Umbilical cord (tissue), 1 donor: ENCODE measurements at regions not wholly inside any gene's neighbourhood (a gene's known extent, or its start where the extent isn't known, plus 50 kb on each side); places are given as distances from the start of the nearest gene placed in this dataset.

Source experiments
- DNase-seq: peaks from one replicate; pipeline ENCODE4 v3.0.0-alpha.2; 2015; ENCODE audit warnings: low spot score

DNA sequence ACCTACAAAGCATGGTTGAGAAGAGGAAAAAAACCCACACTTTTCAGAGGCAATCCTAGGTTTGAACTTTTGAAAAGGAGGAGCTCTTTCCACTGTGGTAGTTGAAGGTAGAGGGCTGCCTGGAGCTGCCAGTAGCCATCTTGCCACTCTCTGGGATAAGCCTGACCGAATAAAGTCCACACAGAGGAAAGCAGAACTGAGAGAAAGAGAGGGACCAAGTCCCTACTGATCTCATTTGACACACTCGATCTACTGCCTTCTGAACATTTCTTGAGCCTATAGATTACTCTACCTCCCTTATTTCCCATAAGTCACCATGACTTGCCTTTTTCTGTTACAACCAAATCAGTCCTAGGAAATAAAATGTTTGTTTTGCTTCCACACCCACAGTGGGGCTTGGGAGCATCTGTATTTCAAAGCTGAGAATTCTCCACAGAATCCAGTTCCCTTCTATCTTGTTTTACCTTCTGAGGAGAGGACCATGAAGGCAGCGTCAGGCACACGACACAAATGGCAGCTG, 147.0 kb upstream of the PTPRK start:
- DNase-seq, result no peak

DNA sequence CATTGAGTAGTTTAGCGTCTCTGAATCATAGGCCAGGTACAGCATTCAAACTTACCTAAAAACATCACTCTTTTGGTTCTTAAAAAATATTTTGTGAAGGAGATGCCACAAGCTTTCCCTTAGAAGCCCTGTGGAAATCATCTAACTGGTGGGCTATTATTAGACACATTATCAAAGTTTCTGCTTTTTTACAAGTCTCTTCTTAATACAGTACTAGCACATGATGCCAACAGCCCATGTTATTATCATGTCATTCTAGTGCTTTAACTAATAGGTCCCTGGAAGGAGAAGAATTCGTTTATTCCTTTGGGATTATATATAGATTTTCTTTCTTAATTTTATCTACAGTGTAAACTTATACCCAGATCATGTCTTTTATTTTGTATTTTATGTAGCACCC, 146.0 kb upstream of the PTPRK start:
- DNase-seq, result no peak

DNA sequence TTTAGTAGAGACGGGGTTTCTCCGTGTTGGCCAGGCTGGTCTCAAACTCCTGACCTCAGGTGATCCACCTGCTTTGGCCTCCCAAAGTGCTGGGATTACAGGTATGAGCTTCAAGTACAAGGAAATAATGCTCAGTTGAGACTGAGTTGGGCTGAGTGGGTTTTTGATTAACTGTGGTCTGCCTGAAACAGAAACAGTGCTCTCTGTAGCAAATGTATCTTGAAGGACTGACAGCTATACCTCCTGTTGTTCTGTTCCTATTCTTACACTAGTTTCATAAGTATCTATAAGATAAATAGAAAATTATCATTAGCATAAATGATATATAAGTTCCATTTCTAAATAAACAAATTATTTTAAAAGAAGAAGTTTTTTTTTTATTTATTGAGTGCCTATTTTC, 142.8 kb upstream of the PTPRK start:
- DNase-seq, result no peak

DNA sequence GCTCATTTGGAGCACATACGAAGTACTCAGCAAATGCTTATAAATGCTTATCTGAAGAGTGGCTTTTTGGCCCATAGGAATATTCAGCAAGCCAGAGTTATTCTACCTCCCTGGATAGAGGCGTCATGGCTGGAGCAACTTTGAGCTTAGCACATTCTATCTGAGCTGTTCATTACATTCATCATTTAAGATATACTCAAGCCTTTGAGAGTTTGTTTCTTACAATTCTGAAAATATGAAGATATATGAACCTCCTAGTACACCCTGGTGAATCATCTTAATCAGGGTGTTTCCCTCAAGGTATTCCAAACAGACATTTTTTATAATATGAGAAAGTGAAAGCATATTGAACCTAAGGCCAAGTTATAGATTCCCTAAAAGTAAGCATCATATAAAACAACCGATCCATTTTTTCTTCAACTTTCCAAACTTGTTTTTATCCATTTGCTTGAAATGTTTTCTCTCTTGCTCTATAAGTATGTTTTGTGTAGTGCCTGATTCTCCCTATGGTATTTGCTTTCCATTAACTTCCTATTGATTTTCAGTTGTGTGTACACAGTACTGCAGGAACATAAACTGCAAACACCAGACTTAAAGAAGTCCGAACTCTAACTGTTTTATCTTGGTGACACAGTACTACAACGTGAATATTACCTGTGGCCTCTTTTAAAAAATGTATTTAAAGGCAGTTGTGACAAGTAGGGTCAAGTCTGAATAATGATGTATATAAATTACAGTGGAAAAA, 139.7 kb upstream of the PTPRK start:
- DNase-seq, result no peak

DNA sequence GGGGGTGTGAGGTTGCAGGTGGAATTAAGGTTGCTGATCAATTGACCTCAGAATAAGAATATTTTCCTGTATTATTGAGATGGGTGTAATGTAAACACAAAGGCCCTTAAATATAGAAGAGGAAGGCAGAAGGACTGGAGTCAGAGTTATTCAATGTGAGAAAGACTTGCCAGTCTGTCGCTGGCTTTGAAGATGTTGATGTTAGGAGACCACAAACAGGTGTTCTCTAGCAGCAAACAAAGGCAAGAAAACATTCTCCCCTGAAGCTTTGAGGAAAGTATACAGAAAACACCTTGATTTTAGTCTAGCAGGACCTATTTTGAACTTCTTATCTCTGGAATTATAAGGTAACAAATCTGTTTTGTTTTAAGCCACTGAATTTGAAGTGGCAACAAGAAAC, 138.9 kb upstream of the PTPRK start:
- no peak for DNase-seq

DNA sequence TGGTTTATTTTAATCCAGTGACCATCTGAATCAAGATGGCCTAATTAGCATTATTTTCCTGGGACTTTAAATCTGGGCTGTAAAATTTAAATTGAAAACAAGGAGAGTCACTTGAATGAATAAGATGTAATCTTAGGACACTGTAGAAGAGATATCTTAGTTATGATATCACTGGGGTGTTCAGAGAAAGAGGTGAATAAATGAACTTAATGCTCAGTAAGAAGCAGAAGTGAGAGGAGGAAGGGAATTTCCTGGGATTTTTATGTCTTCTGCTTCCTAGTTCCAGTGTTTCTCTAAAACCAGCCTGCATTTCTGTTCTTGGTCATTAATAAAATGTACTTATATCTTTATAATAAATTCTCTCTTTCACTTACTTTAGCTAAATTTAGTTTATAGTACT, 136.8 kb upstream of the PTPRK start:
- no peak for DNase-seq

DNA sequence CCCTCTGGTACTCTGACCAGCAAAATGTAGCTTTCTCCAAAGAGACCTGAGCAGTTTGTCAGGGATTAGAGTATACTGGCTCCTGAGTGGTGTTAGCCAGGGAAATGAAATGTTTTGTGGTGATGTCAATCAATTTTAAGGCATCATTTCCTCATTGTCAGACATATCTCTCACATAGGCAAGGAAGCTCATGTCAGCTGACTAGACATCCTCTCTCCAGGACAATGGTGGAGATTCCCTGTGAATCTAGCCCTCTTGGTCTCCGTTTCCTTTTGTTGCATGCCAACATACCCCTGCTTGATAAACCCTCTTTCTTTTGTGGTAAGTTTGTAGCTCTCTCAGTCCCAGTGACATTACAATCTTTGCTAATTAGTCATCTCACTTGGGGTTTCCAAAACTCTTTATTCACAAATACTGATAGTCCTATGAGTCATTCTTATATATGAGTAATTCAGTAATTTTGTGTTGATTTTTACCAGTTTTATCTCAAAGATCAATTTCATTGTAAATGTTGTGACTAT, 135.6 kb upstream of the PTPRK start:
- no peak for DNase-seq

DNA sequence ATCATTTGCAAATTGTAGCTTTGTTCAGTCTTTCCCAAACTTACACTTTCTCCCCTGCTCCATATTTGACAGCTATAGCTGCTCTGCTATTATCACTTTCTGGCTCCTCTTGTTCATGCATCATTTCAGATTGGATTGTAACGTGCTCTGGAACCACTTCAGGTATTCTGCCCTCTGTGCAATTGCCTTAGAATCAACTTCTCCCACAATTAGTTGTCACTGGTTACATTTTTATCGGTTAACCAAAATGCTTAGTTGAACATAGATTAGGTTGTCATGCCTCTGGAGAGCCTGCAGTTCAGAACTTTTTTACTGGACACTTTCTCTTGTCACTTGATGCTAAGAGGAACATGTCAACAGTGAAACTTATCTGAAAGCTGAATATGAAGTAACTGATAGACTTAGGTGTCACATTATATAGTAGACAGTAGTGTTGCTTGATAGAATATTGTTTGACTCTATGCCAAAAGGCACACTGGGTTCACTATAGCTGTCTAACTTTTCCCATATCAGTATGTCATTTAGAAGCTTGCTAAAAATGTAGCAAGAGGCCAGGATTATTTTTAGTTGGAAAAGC, 127.7 kb upstream of the PTPRK start:
- no peak for DNase-seq

DNA sequence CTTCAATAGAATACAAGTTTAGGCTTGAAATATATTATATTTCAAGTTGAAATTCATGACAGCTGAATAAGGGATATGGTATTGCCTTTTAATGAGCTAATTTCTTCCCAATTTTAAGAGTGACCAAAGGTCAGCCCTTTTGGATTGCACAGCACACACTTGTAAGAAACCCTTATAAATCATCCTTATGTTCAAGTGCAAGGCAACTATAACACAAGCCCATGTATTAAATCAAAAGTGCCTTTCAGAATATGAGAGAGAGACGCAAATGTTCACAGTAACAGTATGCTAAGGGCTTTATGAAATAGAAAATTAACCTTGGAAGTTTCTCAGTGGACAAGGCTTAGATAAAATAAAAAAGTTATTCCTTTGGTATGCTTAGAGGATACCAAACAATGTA, 121.7 kb upstream of the PTPRK start:
- DNase-seq, result no peak

DNA sequence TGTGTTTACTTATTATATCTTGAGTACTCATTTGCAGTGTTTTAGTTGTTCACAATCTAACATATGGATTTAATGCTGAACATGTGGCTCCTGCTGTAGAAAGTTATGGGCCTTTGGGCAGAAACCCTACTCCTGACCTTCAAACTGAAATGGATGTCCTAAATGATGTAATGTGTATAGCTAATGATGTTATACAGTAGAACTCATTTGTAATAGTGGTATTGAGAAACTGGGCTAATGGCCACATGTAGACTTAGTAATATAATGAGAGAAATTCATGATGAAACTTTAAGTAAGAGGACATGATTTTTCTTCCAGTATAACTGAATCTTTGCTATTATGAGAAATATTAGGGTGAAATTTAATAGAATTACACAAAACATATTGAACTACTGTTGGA, 121.3 kb upstream of the PTPRK start:
- DNase-seq, result no peak

DNA sequence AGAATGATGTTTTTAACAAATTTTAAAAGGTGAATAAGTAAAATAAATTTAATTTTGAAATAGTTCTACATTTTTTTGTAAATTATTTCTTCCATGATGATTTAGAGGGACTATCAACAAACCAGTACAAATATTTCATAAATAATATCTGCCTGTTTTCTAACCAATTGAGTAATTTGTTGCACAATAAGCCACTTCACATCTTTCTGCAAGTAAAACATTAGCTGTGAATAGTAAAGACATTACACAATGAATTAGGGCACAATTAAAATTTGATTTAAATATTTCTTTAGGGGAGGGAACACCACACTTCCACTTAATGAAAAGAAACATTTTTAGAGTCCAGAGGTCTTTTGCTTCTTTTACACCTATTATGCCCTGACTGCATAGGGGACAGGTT, 118.4 kb upstream of the PTPRK start:
- DNase-seq, result no peak

DNA sequence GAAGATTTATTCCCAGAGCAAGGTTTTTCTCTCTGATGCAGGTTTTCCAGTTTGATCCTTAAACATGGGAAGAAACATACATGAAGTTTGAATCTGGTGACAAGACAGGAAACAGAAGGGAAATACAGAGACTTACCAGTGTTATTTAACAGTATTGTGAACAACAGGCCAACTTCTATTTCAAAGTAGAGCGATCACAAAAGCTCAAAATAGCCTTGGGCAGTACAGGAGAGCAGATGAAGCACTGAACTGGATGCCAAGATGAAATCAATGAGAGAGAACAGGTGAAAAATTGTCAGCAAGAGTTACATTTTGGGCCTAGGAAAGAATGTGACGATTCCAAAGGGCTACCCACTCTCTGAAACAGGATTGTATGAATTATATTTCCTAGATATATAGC, 114.8 kb upstream of the PTPRK start:
- no peak for DNase-seq

DNA sequence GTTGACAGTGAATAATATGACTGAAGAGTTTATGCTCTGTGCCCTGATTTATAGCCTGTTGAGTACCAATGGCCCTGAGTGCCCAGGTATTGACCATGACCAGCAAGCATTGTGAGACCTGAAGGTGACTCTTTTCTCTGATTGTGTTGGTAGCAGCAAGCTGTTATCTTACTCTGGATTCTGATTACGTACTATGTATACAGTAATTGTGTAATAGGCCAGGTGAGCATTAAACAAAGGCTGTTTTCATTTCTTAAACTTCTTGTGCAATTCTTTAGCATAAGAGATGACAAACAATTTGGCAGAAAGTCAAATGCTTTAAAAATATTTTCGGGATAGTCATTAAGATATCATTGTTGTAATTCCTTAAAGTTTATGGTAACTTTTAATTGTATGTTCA, 111.7 kb upstream of the PTPRK start:
- no peak for DNase-seq

DNA sequence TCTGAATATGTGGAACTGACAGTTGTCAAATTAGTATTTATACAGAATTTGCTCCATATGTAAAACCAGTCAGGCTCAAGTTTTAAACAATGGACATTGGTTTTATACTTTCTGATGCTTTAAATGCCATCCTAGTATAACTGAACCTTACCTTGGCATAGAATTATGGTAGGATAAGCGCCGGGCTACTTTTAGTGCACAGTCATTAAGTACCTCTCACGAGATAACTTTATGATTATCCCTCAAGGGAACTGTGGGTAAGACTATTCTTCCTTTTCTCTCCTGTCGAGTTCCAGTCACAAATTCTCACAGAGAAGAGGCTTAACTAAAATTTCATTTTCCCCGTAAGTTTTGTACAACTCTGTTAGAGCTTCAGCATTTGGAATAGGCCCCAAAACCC, 110.6 kb upstream of the PTPRK start:
- DNase-seq, result no peak

DNA sequence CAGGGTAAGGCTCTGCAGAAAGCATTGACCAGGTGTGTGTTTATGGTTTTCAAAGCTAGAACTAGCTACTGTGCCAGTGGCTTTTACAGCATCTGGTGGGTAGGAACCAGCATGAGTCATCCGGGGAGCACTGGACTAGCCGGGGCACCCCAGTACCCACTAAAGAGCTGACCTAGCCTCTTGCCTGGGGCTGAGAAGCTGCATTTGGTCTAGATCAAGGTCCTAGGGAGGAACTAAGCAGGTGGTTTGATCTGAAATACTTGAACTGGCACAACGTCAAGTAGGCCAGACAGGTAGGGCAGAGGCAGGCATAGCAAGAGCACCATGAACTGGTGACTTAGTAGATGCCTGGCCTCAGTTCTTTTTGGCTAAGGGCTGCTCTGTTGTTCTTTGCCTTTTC, 109.8 kb upstream of the PTPRK start:
- DNase-seq, result no peak

DNA sequence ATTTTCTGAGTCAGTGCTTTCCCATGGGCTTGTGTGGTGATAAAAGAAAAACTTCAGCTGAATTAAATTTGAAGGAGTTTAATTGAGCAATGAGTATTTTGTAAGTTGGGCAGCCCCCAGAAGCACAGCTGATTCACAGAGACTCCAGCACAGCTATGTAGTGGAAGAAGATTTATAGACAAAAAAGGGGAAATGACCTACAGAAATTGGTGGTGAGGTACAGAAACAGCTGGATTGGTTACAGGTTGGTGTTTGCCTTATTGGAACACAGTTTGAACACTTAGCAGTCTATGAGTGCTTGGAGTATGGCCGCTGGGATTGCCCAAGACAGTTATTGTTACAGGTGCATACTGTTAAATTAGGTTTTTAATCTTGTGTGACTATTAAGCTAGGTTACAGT, 96.9 kb upstream of the PTPRK start:
- DNase-seq, result no peak

DNA sequence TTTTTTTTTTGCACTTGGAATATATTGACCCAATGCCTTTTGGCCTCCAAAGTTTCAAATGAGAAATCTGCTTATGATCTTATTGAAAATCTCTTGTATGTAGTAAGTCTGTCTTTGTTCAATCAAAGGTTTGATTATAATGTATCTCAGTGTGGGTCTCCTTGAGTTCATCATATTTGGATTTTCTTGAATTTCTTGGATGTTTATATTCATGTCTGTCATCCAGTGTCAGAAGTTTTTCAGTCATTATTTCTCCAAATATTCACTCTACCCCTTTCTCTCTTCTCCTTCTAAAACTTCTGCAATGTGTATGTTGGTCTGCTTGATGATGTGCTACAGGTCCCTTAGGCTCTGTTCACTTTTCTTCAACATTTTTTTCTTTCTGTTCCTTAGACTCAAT, 95.9 kb upstream of the PTPRK start:
- DNase-seq, result no peak

DNA sequence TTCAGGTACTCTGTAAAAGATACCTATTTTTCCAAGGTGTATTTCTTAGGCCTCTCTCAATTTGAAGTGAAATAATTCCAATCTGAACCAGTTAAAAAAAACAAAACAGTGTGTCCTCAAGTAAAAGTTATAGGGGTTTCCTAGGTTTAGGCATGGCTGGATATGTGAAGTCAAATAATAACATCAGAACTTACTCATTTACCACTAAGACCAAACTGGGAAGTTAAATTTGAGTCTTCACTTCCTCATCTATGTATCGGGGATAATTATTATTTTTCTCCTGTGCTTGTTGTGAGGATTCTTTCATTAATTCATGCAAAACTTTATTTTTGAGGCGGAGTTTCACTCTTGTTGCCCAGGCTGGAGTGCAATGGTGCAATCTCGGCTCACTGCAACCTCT, 86.2 kb upstream of the PTPRK start:
- DNase-seq, result no peak

DNA sequence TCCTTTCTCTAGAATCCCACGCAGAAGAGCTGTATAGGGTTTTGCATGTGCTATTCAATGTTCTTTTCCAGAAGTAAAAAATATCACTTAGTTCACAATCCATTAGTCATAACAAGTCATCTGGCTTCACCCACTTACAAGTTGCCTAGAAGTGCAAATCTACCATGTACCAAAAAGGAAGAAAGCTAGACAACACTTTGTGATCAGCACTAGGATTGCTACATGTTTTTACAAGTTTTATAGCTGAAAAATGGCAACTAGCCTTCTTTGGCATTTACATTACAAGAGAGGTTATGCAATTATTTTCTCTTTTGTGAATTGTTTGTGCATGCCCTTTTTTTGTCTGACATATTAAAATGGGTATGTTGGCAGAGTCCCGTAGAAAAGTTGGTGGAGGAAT, 85.6 kb upstream of the PTPRK start:
- DNase-seq, result no peak

DNA sequence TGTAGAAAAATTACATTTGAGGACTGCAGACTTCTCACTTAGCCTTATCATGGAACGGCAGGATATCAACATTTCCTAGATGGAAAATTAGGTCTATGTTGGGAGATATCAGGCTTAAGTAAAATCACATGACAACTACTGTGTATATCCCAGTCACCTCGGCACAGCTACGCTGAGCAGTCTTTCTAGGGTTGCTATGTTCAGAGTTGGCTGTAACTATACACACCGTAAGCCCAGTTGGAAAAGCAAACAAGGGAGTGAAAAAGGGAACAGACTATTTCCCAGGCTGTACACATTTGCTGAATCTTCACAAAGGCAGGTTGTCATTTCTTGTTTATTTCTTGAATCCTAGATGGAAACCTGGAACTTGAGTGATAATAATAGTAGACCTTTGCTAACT, 80.7 kb upstream of the PTPRK start:
- DNase-seq, result no peak

DNA sequence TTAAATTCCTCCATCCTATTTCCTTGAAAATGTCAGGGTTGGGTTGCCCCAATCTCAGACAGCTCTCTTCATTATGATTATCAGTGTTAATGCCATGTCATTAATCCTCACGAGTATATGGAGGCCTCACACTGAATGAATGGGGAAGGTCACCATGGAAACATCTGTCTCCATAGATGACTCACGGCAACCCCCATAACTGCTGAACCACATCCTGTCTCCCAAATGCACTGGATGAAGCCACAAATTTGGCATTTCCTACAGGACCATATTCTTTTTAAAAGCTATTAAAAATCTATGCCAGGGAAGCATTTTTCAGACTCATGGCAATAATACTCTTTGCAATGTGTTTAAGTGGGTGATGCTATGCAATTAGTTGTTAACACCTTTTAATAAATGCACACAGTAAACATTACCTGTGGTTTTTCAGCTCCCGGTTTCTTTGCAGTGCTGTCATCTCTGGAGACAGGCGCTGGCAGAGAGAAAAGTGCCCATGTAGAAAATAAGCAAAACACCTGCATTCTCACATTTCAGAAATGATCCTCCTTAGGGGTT, 80.1 kb upstream of the PTPRK start:
- DNase-seq, result no peak

DNA sequence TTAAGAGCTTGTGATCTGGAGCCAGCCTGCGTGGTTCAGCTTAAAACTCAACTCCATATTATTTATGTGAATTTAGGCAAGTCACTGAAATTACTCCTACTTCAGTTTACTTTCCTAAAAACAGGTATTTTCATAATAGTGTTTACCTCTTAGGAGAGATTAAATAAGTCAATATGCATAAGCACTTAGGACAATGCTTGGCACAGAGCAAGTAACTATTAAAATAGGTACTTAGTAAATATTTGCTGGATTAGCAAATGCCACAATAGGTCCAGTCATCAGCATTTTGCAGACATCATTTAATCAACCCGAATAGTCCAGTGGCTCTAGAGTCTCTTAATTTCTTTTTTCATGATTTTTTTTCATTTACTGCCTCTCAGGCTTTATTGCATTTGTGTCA, 78.6 kb upstream of the PTPRK start:
- no peak for DNase-seq

DNA sequence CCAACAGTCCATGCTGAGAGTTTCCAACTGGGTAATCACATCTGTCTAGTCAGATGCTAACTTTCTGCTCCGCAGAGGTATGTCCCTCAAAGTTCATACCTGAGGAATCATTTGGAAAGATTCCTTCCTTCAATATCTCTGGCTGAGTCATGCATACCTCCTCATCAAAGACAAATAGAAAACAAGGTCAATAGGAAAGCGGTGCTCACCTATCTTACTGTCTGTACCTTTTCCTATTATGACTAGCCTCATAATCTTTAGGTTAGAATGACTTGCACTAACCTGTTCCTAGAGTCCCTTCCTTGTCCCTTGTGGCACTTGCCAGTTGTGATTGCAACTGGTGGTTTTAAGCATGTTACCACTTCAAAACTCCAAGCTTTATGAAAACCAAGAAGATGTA, 78.2 kb upstream of the PTPRK start:
- DNase-seq, result no peak
